Gastrocnemius medialis (tissue), 4 donors: ENCODE measurements at regions not wholly inside any gene's neighbourhood (a gene's known extent, or its start where the extent isn't known, plus 50 kb on each side); places are given as distances from the start of the nearest gene placed in this dataset.

Source experiments
- ATAC-seq, 2 donors: fragments of 150-250 bp; one replicate each; pipeline ENCODE4 v1.9.1; 2016
- DNase-seq, 2 donors: peaks; one replicate each; pipeline ENCODE4 v3.0.0-alpha.2; 2019
- H3K27ac ChIP-seq, 4 donors: fragments of 200-600 bp; sonication (generic); 1 replicate in 1 of 4; 2 replicates in 3 of 4; pipeline ENCODE4 v1.5.1; 2016 to 2018; ENCODE audit warnings: mild to moderate bottlenecking in 2 of 4, moderate library complexity in 1 of 4
- H3K27me3 ChIP-seq, 3 donors: fragments of 200-600 bp; sonication (generic) in 2 of 3; 1 replicate in 1 of 3; 2 replicates in 2 of 3; pipeline versions ENCODE4 v1.5.1 to v1.6.0; 2016 to 2019; ENCODE audit warnings: mild to moderate bottlenecking in 1 of 3, moderate library complexity in 1 of 3
- H3K36me3 ChIP-seq, 2 donors: fragments of 200-600 bp; sonication (generic) in 1 of 2; one replicate each; pipeline ENCODE4 v1.5.1; 2017 to 2018
- H3K4me1 ChIP-seq, 2 donors: fragments of 200-600 bp; sonication (generic) in 1 of 2; one replicate each; pipeline ENCODE4 v1.5.1; 2016 to 2017; ENCODE audit warnings: mild to moderate bottlenecking in 2 of 2
- H3K4me3 ChIP-seq, 4 donors: fragments of 200-600 bp; sonication (generic) in 3 of 4; 1 replicate in 1 of 4; 2 replicates in 3 of 4; pipeline ENCODE4 v1.5.1; 2016 to 2019; ENCODE audit warnings: mild to moderate bottlenecking in 2 of 4
- H3K9me3 ChIP-seq, 3 donors: fragments of 200-600 bp; sonication (generic) in 2 of 3; 1 replicate in 1 of 3; 2 replicates in 2 of 3; pipeline ENCODE4 v1.5.1; 2016 to 2019
- POLR2A ChIP-seq, 2 donors: fragments of 450-650 bp; IDR thresholded peaks; one replicate each; pipeline ENCODE4 v1.6.1; 2017; ENCODE audit warnings: antibody characterized with exemption in 2 of 2, mild to moderate bottlenecking in 2 of 2, moderate library complexity in 2 of 2
- in situ Hi-C, 4 donors: fragments of 200-750 bp; cut with MboI; loops; one replicate each; pipeline versions ENCODE4 v1.15.0 to v1.8.0; 2017; ENCODE audit warnings: low sequenced_read_pairs in 4 of 4
- intact Hi-C: fragments of 100-400 bp; cut with DNase I; formaldehyde crosslinking; loops from one replicate; pipeline ENCODE4 v1.15.1; 2023; ENCODE audit warnings: low total_unique reads
- TF ChIP-seq, protein P1 (sequence below), 5 experiments: fragments of 450-650 bp in 3 of 5; fragments of 200-600 bp in 2 of 5; sonication (generic) in 2 of 5; IDR thresholded peaks in 4 of 5; conservative IDR thresholded peaks in 1 of 5; 1 replicate in 4 of 5; 2 replicates in 1 of 5; pipeline ENCODE4 v1.5.1; 2016 to 2019; ENCODE audit warnings: antibody characterized with exemption in 5 of 5, mild to moderate bottlenecking in 3 of 5, moderate library complexity in 3 of 5

GRCh38 chr1:188244681-188245080 is 1415.9 kb downstream of the PLA2G4A start:
- Histone ChIP-seq H3K4me3 (no peak overlapping the region), H3K4me1 (no peaks in the 10 kb centered on the region), H3K27me3 (no peaks in the 10 kb centered on the region), H3K27ac (no peak overlapping the region), H3K9me3 (no peaks in the 10 kb centered on the region), H3K36me3 (no peaks in the 10 kb centered on the region)
- TF ChIP-seq POLR2A (IDR thresholded peaks at IDR 0.05): no peak
- TF ChIP-seq, protein P1, sequence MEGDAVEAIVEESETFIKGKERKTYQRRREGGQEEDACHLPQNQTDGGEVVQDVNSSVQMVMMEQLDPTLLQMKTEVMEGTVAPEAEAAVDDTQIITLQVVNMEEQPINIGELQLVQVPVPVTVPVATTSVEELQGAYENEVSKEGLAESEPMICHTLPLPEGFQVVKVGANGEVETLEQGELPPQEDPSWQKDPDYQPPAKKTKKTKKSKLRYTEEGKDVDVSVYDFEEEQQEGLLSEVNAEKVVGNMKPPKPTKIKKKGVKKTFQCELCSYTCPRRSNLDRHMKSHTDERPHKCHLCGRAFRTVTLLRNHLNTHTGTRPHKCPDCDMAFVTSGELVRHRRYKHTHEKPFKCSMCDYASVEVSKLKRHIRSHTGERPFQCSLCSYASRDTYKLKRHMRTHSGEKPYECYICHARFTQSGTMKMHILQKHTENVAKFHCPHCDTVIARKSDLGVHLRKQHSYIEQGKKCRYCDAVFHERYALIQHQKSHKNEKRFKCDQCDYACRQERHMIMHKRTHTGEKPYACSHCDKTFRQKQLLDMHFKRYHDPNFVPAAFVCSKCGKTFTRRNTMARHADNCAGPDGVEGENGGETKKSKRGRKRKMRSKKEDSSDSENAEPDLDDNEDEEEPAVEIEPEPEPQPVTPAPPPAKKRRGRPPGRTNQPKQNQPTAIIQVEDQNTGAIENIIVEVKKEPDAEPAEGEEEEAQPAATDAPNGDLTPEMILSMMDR (IDR thresholded peaks at IDR 0.05 in 4 of 5, conservative IDR thresholded peaks at IDR 0.05 in 1 of 5): no peak
- in situ Hi-C loops: no loop called here
- intact Hi-C loops: no loop called here
- DNase-seq: no peak
- ATAC-seq: no peak

DNA sequence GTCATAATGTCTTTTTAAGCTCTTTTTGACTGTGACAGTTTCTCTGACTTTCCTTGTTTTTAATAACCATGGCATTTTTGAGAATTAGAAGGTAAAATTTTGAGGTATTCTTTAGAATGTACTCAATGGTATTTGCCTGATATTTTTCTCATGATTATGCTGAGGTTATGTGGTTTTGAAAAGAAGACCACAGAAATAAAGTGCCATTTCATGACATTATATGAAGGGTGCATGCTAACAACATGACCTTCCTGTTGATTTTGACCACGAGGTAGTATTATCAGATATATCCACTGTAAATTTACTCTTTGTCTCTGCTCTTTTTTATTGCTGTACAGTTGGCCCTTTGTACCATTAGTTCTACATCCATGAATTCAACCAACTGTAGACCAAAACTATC is 1418.5 kb downstream of the PLA2G4A start:
- no peak overlapping the region for H3K27ac ChIP-seq
- no peaks in the 10 kb centered on the region for H3K36me3 ChIP-seq
- no peak for DNase-seq
- H3K9me3 ChIP-seq: no peaks in the 10 kb centered on the region
- intact Hi-C loops (no loop called here), in situ Hi-C loops (no loop called here)
- TF ChIP-seq, protein P1 (IDR thresholded peaks at IDR 0.05 in 4 of 5, conservative IDR thresholded peaks at IDR 0.05 in 1 of 5): no peak
- no peak for ATAC-seq
- H3K4me3 ChIP-seq: no peak overlapping the region
- no peaks in the 10 kb centered on the region for H3K27me3 ChIP-seq
- H3K4me1 ChIP-seq: no peaks in the 10 kb centered on the region

DNA sequence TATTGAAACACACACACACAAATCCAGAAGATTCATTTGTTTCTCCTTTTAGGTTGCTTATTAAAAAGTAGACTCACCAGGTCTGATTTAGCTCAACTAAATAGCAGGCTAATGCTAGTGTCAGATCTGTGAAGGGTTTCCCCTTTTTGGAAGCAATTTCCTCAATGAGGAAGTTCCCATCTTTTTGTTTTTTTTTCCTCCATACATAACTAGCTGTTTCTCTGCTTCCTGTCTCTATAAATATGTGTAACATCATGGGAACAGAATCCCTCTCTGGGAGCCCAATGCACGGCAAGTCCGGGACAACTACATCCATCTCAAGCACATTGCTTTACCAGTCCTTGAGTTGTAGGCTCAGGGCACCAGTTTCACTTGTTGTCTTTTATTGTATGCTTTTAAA is 1421.1 kb downstream of the PLA2G4A start:
- Histone ChIP-seq H3K36me3 (no peaks in the 10 kb centered on the region), H3K4me1 (no peaks in the 10 kb centered on the region), H3K27me3 (no peaks in the 10 kb centered on the region), H3K27ac (no peak overlapping the region), H3K9me3 (no peaks in the 10 kb centered on the region), H3K4me3 (no peak overlapping the region)
- in situ Hi-C loops (no loop called here), intact Hi-C loops (no loop called here)
- TF ChIP-seq, protein P1 (IDR thresholded peaks at IDR 0.05 in 4 of 5, conservative IDR thresholded peaks at IDR 0.05 in 1 of 5): no peak
- TF ChIP-seq POLR2A (IDR thresholded peaks at IDR 0.05): no peak
- DNase-seq: no peak
- no peak for ATAC-seq

- no peaks in the 10 kb centered on the region for H3K36me3 ChIP-seq
- in situ Hi-C loops: no loop called here
- TF ChIP-seq, protein P1 (IDR thresholded peaks at IDR 0.05 in 4 of 5, conservative IDR thresholded peaks at IDR 0.05 in 1 of 5): no peak
- TF ChIP-seq POLR2A (IDR thresholded peaks at IDR 0.05): no peak
- no peak for ATAC-seq
- no peak overlapping the region for H3K27ac ChIP-seq
- no peaks in the 10 kb centered on the region for H3K27me3 ChIP-seq
- no peak overlapping the region for H3K4me3 ChIP-seq
- H3K4me1 ChIP-seq: no peaks in the 10 kb centered on the region
- H3K9me3 ChIP-seq: no peaks in the 10 kb centered on the region
- intact Hi-C loops: no loop called here
- DNase-seq: no peak
Measured at GRCh38 chr1:188251036-188251435, 1422.3 kb downstream of the PLA2G4A start.

DNA sequence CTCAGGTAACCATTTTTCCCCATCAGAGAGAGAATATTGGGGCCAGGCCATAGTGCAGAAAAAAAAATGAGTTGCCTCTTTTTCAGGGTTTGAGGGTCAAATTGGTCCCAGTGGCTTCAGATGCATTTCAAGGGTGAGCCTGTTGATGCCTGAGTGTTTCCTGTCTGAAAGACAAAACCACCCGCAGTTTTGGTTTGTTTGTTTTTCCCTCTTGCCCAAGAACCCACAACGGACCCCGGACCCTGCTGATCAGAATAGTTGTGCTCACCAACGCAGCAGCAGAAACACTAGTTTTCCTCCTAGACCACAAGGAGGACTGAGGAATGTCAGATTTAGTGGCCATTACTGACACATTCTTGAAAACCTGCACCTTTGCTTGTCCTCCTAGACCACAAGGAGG is 1433.1 kb downstream of the PLA2G4A start:
- DNase-seq (no peak), ATAC-seq (no peak)
- intact Hi-C loops: no loop called here
- H3K4me3 ChIP-seq: no peak overlapping the region
- H3K9me3 ChIP-seq: no peaks in the 10 kb centered on the region
- no peaks in the 10 kb centered on the region for H3K4me1 ChIP-seq
- TF ChIP-seq, protein P1 (IDR thresholded peaks at IDR 0.05 in 4 of 5, conservative IDR thresholded peaks at IDR 0.05 in 1 of 5): no peak
- TF ChIP-seq POLR2A (IDR thresholded peaks at IDR 0.05): no peak
- H3K36me3 ChIP-seq: no peaks in the 10 kb centered on the region
- H3K27ac ChIP-seq: no peak overlapping the region
- H3K27me3 ChIP-seq: no peaks in the 10 kb centered on the region
- in situ Hi-C loops: no loop called here
